NCI-H82 treated with DMSO at 0.1 percent for 48 hours (cell line): ENCODE measurements at regions not wholly inside any gene's neighbourhood (a gene's known extent, or its start where the extent isn't known, plus 50 kb on each side); places are given as distances from the start of the nearest gene placed in this dataset.

ENCODE experiments used
- DNase-seq: peaks from one replicate; lab custom pipeline; 2025; ENCODE audit not compliant: unreplicated experiment; lab: John Stamatoyannopoulos, UW

GRCh38 chr15:56868170-56868569 is 50.3 kb upstream of the TCF12 start:
- DNase-seq, result peak; percentile 54

- DNase-seq, result no peak
Observed at GRCh38 chr15:56866803-56867202, 51.6 kb upstream of the TCF12 start.

- no peak for DNase-seq
Observed at GRCh38 chr15:56857828-56858227, 60.6 kb upstream of the TCF12 start.

- no peak for DNase-seq
Observed at GRCh38 chr15:56856934-56857333, 61.5 kb upstream of the TCF12 start.

- no peak for DNase-seq
Observed at GRCh38 chr15:56844892-56845291, 73.6 kb upstream of the TCF12 start.

GRCh38 chr15:56844471-56844870 is 74.0 kb upstream of the TCF12 start:
- no peak for DNase-seq

- no peak for DNase-seq
Observed at GRCh38 chr15:56839641-56840040, 78.8 kb upstream of the TCF12 start.

GRCh38 chr15:56839099-56839498 is 79.3 kb upstream of the TCF12 start:
- DNase-seq, result no peak

GRCh38 chr15:56838085-56838484 is 80.4 kb upstream of the TCF12 start:
- DNase-seq, result no peak

GRCh38 chr15:56837273-56837672 is 81.2 kb upstream of the TCF12 start:
- no peak for DNase-seq

GRCh38 chr15:56835718-56836171 is 82.7 kb upstream of the TCF12 start:
- no peak for DNase-seq

GRCh38 chr15:56832125-56832524 is 86.3 kb upstream of the TCF12 start:
- no peak for DNase-seq

GRCh38 chr15:56831467-56832005 is 86.9 kb upstream of the TCF12 start:
- no peak for DNase-seq

- no peak for DNase-seq
Observed at GRCh38 chr15:56824175-56824574, 90.9 kb upstream of the ZNF280D start.

GRCh38 chr15:56821721-56822425 is 88.6 kb upstream of the ZNF280D start:
- peak; percentile 7 for DNase-seq

GRCh38 chr15:56820333-56820732 is 87.0 kb upstream of the ZNF280D start:
- no peak for DNase-seq

GRCh38 chr15:56817321-56818080 is 84.2 kb upstream of the ZNF280D start:
- DNase-seq, result peak; percentile 42

- no peak for DNase-seq
Observed at GRCh38 chr15:56816781-56817180, 83.5 kb upstream of the ZNF280D start.

- DNase-seq, result no peak
Observed at GRCh38 chr15:56815247-56815646, 81.9 kb upstream of the ZNF280D start.

- DNase-seq, result no peak
Observed at GRCh38 chr15:56814429-56814828, 81.1 kb upstream of the ZNF280D start.

GRCh38 chr15:56813995-56814394 is 80.7 kb upstream of the ZNF280D start:
- DNase-seq, result no peak

GRCh38 chr15:56812961-56813360 is 79.7 kb upstream of the ZNF280D start:
- no peak for DNase-seq
